ENCODE measurements at regions not wholly inside any gene's neighbourhood (a gene's known extent, or its start where the extent isn't known, plus 50 kb on each side); places are given as distances from the start of the nearest gene placed in this dataset.

DNA sequence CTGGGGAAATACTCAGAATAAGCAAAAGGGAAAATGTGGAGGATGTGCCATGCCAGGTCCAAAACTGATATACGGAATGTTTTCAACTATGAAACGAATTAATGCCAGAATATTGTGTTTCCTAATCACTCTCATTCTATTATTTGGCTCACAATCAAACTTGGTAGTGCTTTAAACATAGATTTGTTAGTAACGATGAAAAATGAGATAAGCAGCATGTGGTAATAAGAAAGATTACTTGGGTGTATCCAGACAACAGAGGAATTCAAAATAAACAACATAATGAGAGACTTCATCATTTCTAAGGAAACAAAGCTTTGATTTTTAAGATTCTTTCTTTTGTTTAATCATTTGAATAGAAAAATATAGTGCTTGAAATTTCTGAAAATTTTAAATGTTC, 237.3 kb downstream of the TACR3 start:
- TF ChIP-seq, protein P1, sequence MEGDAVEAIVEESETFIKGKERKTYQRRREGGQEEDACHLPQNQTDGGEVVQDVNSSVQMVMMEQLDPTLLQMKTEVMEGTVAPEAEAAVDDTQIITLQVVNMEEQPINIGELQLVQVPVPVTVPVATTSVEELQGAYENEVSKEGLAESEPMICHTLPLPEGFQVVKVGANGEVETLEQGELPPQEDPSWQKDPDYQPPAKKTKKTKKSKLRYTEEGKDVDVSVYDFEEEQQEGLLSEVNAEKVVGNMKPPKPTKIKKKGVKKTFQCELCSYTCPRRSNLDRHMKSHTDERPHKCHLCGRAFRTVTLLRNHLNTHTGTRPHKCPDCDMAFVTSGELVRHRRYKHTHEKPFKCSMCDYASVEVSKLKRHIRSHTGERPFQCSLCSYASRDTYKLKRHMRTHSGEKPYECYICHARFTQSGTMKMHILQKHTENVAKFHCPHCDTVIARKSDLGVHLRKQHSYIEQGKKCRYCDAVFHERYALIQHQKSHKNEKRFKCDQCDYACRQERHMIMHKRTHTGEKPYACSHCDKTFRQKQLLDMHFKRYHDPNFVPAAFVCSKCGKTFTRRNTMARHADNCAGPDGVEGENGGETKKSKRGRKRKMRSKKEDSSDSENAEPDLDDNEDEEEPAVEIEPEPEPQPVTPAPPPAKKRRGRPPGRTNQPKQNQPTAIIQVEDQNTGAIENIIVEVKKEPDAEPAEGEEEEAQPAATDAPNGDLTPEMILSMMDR (IDR thresholded peaks at IDR 0.05): no peak

DNA sequence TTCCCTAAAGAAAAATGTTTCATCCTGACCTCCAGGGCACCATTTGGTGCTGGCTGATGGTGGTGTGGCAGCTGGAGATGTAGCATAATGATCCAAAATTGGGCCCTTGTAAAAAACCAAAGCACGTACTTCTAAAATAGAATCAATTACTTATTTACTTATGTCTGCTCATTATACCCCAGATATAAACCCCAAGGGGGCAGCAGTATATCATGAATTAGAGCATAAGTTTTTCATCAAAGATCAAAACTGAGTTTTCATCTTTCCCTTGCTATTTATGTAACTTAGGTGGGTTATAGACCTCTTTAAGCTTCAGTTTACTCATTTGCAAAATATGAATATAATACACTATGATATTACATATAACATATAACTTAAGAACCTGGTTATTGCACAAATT, 241.1 kb downstream of the TACR3 start:
- TF ChIP-seq, protein P1 (IDR thresholded peaks at IDR 0.05): no peak

DNA sequence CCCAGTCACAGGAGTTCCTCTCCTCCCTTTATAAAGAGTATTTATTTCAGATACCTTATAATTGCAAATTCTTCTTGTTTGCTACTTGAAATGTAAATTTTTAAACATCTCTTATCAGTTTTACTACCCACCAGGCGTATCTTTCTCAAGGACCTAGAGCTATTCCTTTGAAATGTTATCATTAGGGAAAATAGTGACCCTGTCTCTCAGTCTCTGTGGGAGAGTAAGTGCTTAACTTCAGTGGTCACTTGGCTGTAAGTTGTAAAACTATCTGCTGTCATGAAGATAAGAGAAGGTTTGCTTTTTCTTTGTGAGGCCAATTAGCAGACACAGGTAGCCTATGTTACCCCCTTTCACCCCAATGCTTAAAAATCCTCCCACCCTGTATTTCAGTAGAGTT, 241.6 kb downstream of the TACR3 start:
- TF ChIP-seq, protein P1 (IDR thresholded peaks at IDR 0.05): no peak

- TF ChIP-seq, protein P1 (IDR thresholded peaks at IDR 0.05): no peak
These were observed 259.4 kb upstream of the CENPE start for GRCh38 chr4:103457566-103457965.

DNA sequence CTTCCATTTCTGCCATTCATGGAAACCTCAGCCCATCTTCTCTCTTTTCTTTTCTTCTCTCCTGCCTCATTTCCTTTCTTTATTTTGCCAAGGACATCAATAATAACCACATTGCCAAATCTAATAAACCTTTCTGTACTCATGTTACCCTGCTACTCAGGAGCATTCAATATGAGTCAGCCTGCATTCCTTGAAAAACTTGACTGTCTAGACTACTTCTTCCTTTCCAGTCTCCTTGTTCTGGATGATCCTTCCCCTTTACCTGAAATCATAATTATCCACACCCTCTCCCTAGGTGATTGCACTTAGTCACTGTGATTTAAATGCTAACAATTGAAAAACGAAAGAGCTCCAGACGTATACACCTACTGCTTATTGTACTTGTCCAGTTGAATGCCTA, 253.2 kb upstream of the CENPE start:
- TF ChIP-seq, protein P1 (IDR thresholded peaks at IDR 0.05): no peak

DNA sequence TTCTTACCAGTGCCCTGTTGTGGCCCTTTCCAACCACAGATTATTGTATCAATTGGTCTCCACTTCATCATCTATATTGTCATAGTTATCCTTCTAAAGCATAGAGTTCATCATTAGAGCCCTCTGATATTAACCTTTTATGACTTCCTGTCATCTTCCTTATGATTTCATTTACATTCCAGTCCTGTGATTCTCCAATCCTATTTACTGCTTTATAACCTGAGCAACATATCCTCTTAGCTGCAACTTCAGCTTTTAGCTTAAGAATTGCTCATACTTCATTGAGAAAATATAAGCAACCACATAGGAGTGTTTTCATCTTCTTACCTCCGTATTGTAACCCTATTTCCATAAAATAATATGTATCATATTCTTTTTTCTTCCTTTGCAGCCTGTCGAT, 252.6 kb upstream of the CENPE start:
- TF ChIP-seq, protein P1 (IDR thresholded peaks at IDR 0.05): no peak

DNA sequence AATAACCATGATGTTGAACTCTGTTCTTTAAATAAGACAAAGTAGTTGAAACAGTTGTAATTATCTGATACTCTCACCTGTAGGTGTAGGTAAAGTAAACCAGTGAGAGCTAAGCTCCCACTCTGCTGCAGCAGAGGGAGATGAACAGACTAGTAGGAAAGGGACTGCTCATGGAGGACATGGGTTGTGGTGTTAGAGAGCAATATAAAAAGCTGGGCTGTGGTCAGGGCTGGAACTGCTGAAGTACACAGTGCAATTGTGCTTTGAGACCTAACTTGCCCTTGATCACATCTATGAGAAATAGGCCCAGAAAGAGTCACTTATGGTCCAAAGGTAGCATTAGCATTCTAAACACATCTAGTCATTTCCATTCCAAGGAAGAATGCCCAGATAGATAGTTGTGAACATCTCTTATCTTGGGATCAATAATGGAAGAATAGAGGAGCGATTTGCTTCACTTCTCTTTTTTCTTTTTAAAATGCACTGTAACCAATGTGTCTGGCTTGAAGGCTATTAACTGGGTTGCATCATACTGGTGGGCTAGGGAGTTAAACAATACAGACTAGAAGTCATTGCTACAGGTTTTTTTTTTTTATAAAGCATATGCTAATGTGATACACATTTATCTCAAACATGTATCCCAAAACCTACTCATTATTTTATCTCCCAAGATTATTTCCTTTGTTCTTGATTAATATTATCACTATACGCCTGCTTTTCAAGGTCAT, 251.3 kb upstream of the CENPE start:
- TF ChIP-seq, protein P1 (IDR thresholded peaks at IDR 0.05): no peak

DNA sequence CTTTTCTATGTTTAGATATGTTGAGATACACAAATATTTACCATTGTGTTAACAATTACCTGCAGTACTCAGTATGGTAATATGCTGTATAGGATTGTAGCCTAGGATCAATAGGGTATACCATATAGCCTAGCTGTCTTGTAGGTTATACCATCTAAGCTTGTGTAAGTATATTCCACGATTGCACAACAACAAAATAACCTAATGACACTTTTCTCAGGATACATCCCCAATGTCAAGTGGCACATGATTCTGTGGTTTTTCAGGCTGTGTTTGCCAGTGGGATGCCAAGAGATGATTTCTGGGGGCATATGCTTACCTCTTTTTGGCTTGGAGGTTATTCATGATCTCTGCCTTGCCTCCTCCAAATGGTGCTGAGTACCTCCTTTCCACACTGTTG, 247.2 kb upstream of the CENPE start:
- TF ChIP-seq, protein P1 (IDR thresholded peaks at IDR 0.05): no peak
